Spleen (tissue), 7 donors: ENCODE measurements at regions not wholly inside any gene's neighbourhood (a gene's known extent, or its start where the extent isn't known, plus 50 kb on each side); places are given as distances from the start of the nearest gene placed in this dataset.

ENCODE experiments used
- POLR2A ChIP-seq, 3 donors: fragments of 450-650 bp; IDR thresholded peaks; one replicate each; pipeline ENCODE4 v1.5.1; 2017; ENCODE audit warnings: antibody characterized with exemption in 3 of 3, mild to moderate bottlenecking in 1 of 3
- TF ChIP-seq, protein P1 (sequence below), 11 experiments: fragments of 200-600 bp in 7 of 11; fragments of 450-650 bp in 4 of 11; sonication (generic) in 4 of 11; IDR thresholded peaks in 8 of 11; conservative IDR thresholded peaks in 3 of 11; 1 replicate in 7 of 11; 2 replicates in 4 of 11; pipeline versions ENCODE4 v1.4.0 to v1.8.0; 2016 to 2021; ENCODE audit warnings: antibody characterized with exemption in 11 of 11, inconsistent platforms in 4 of 11, mild to moderate bottlenecking in 1 of 11
- donor health status: DM: no; HTN: no; CAD: no; lungs with moderate emphysema.
- donor health status: DM: no; HTN: no; CAD: no.
- donor health status: DM: no; HTN: no; CAD: no.

DNA sequence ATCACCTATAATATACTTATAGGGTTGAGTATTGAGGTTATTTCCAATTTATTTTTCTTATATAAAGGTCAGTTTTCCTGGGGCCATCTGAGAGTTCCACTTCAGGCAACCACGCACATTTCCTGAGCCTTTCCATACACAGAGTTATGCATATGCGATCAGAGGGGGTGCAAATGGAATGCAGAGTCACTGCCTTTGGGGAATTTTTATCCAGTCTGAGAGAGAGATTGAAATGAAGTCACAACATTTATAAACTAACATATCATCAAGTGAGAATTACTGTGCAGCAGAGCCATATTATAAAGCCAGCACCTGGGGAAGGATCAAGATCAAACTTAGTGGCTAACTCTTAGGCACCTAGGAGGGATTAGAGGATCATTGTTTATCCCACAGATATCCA is 299.9 kb upstream of the PLXNA2 start:
- TF ChIP-seq, protein P1, sequence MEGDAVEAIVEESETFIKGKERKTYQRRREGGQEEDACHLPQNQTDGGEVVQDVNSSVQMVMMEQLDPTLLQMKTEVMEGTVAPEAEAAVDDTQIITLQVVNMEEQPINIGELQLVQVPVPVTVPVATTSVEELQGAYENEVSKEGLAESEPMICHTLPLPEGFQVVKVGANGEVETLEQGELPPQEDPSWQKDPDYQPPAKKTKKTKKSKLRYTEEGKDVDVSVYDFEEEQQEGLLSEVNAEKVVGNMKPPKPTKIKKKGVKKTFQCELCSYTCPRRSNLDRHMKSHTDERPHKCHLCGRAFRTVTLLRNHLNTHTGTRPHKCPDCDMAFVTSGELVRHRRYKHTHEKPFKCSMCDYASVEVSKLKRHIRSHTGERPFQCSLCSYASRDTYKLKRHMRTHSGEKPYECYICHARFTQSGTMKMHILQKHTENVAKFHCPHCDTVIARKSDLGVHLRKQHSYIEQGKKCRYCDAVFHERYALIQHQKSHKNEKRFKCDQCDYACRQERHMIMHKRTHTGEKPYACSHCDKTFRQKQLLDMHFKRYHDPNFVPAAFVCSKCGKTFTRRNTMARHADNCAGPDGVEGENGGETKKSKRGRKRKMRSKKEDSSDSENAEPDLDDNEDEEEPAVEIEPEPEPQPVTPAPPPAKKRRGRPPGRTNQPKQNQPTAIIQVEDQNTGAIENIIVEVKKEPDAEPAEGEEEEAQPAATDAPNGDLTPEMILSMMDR (IDR thresholded peaks at IDR 0.05 in 8 of 11, conservative IDR thresholded peaks at IDR 0.05 in 3 of 11) = no peak
- TF ChIP-seq POLR2A (IDR thresholded peaks at IDR 0.05) = no peak
